GM23338 (cell line): ENCODE measurements at regions not wholly inside any gene's neighbourhood (a gene's known extent, or its start where the extent isn't known, plus 50 kb on each side); places are given as distances from the start of the nearest gene placed in this dataset.

Experiments used
- ATAC-seq: fragments of 200-7000 bp; cut with Tn5 transposase; 3 replicates; pipeline ENCODE4 v1.9.1; 2020
- DNase-seq: peaks from one replicate; pipeline ENCODE4 v3.0.0-alpha.2; 2015; ENCODE audit warnings: low spot score
- H2AFZ ChIP-seq: fragments of 200-600 bp; sonication (generic); 2 replicates; pipeline ENCODE4 v1.8.0; 2016; ENCODE audit warnings: antibody characterized with exemption, mild to moderate bottlenecking, moderate library complexity
- H3F3A ChIP-seq: fragments of 200-600 bp; sonication (generic); replicated peaks from 2 replicates; pipeline ENCODE4 v1.8.0; 2017; ENCODE audit warnings: antibody characterized with exemption, mixed run types, low read depth
- H3K27ac ChIP-seq: fragments of 200-600 bp; sonication (generic); 2 replicates; pipeline ENCODE4 v1.6.1; 2016; ENCODE audit warnings: low read depth
- H3K27me3 ChIP-seq: fragments of 200-600 bp; sonication (generic); 2 replicates; pipeline ENCODE4 v1.8.0; 2016; ENCODE audit warnings: mild to moderate bottlenecking, mixed run types, moderate library complexity; ENCODE audit not compliant: insufficient read depth
- H3K36me3 ChIP-seq: fragments of 200-600 bp; sonication (generic); 2 replicates; pipeline ENCODE4 v1.8.0; 2016; ENCODE audit warnings: mild to moderate bottlenecking; ENCODE audit not compliant: insufficient read depth
- H3K4me1 ChIP-seq: fragments of 200-600 bp; sonication (generic); 2 replicates; pipeline ENCODE4 v1.8.0; 2016; ENCODE audit warnings: mild to moderate bottlenecking, moderate library complexity; ENCODE audit not compliant: insufficient read depth
- H3K4me2 ChIP-seq: fragments of 200-600 bp; sonication (generic); 2 replicates; pipeline ENCODE4 v1.7.1; 2017; ENCODE audit warnings: mixed run types
- H3K4me3 ChIP-seq: fragments of 200-600 bp; sonication (generic); 2 replicates; pipeline ENCODE4 v1.6.1; 2016; ENCODE audit warnings: mixed run types
- H3K79me2 ChIP-seq: fragments of 200-600 bp; sonication (generic); replicated peaks from 2 replicates; pipeline ENCODE4 v1.8.0; 2017; ENCODE audit warnings: mild to moderate bottlenecking; ENCODE audit not compliant: insufficient read depth
- H3K9me2 ChIP-seq: fragments of 200-600 bp; sonication (generic); 2 replicates; pipeline ENCODE4 v1.8.0; 2017; ENCODE audit not compliant: insufficient read depth
- H4K20me1 ChIP-seq: fragments of 200-600 bp; sonication (generic); replicated peaks from 2 replicates; pipeline ENCODE4 v1.8.0; 2017; ENCODE audit warnings: mild to moderate bottlenecking; ENCODE audit not compliant: insufficient read depth
- H3K27ac Mint-ChIP-seq: 2 replicates; pipeline ENCODE4 v1.8.0; 2020; ENCODE audit warnings: inconsistent platforms, mild to moderate bottlenecking, moderate library complexity, mixed read lengths
- H3K27me3 Mint-ChIP-seq: 3 replicates; pipeline ENCODE4 v1.8.0; 2022; ENCODE audit warnings: low read depth, mild to moderate bottlenecking, moderate library complexity, mixed read lengths, inconsistent platforms; ENCODE audit not compliant: insufficient read depth, poor library complexity
- H3K36me3 Mint-ChIP-seq: 3 replicates; pipeline ENCODE4 v1.8.0; 2021; ENCODE audit warnings: low read depth, mild to moderate bottlenecking, inconsistent platforms, moderate library complexity, mixed read lengths
- H3K4me1 Mint-ChIP-seq: 3 replicates; pipeline ENCODE4 v1.8.0; 2020; ENCODE audit warnings: mild to moderate bottlenecking, inconsistent platforms, mixed read lengths
- H3K4me3 Mint-ChIP-seq: 3 replicates; pipeline ENCODE4 v1.8.0; 2021; ENCODE audit warnings: moderate library complexity, mild to moderate bottlenecking, inconsistent platforms, mixed read lengths
- H3K9me3 Mint-ChIP-seq: 3 replicates; pipeline ENCODE4 v1.8.0; 2020; ENCODE audit warnings: moderate library complexity, mild to moderate bottlenecking, inconsistent platforms, mixed read lengths
- CREB1 ChIP-seq: fragments of 250-450 bp; sonication (Bioruptor Pico); IDR thresholded peaks from 2 replicates; pipeline ENCODE4 v1.5.0; 2020; ENCODE audit warnings: low read depth, mild to moderate bottlenecking, moderate library complexity
- ETS1 ChIP-seq: IDR thresholded peaks from 2 replicates; pipeline ENCODE4 v1.6.1; 2016; ENCODE audit warnings: antibody characterized with exemption
- EZH2 ChIP-seq: fragments of 200-600 bp; sonication (generic); IDR thresholded peaks from one replicate; pipeline ENCODE4 v1.8.0; 2017; ENCODE audit warnings: antibody characterized with exemption, mild to moderate bottlenecking, low read depth; ENCODE audit not compliant: unreplicated experiment
- JUNB ChIP-seq: IDR thresholded peaks from one replicate; pipeline ENCODE4 v1.6.1; 2016; ENCODE audit warnings: antibody characterized with exemption; ENCODE audit not compliant: unreplicated experiment
- NANOG ChIP-seq: IDR thresholded peaks from 2 replicates; pipeline ENCODE4 v1.6.1; 2016; ENCODE audit warnings: antibody characterized with exemption, borderline replicate concordance
- POLR2AphosphoS5 ChIP-seq: IDR thresholded peaks from 2 replicates; pipeline ENCODE4 v1.6.1; 2016; ENCODE audit warnings: antibody characterized with exemption, low read depth
- STAT1 ChIP-seq: IDR thresholded peaks from one replicate; pipeline ENCODE4 v1.6.1; 2016; ENCODE audit warnings: antibody characterized with exemption; ENCODE audit not compliant: unreplicated experiment
- ZNF114 ChIP-seq: fragments of 250-450 bp; sonication (Bioruptor Pico); IDR thresholded peaks from 2 replicates; pipeline ENCODE4 v1.5.0; 2020; ENCODE audit warnings: mild to moderate bottlenecking, moderate library complexity
- ZNF331 ChIP-seq: fragments of 250-450 bp; sonication (Bioruptor Pico); IDR thresholded peaks from 2 replicates; pipeline ENCODE4 v1.5.0; 2020; ENCODE audit warnings: low read depth, mild to moderate bottlenecking, moderate library complexity
- ZNF462 ChIP-seq: fragments of 250-450 bp; sonication (Bioruptor Pico); IDR thresholded peaks from 2 replicates; pipeline ENCODE4 v1.5.0; 2020; ENCODE audit warnings: mild to moderate bottlenecking, moderate library complexity
- TF ChIP-seq, protein P1 (sequence below), 2 experiments: fragments of 200-600 bp in 1 of 2; sonication (generic) in 1 of 2; conservative IDR thresholded peaks; 2 replicates each; pipeline versions ENCODE4 v1.5.1 to v1.6.1; 2016 to 2017; ENCODE audit warnings: antibody characterized with exemption in 2 of 2, low read depth in 2 of 2, mild to moderate bottlenecking in 2 of 2, moderate library complexity in 1 of 2

DNA sequence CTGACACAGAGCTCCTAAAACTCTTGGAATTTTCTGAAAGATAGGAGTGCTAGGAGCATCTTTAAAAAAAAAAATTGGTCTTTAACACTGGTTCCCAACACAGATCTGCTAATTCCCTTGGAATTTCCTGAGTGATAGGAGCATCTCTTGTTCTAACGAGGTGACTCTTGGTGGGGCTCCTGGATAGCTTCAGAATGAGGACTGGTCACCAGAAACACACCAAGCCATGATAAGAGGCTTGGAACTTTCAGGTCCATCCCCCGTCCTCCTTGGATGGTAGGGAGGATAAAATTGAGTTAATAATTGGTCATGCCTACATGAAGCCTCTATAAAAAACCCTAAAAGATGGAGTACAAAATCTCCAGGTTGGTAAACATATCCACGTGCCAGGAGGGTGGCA, 64.5 kb upstream of the LDLRAD3 start:
- Histone ChIP-seq H2AFZ (no peak overlapping the region), H3K36me3 (no peaks in the 10 kb centered on the region), H3K9me2 (no peaks in the 10 kb centered on the region), H3K4me3 (no peak overlapping the region), H3K4me2 (no peak overlapping the region), H3K79me2 (no peaks in the 10 kb centered on the region), H3K4me1 (no peaks in the 10 kb centered on the region; the same call in 1 of the 2 replicates), H4K20me1 (no peaks in the 10 kb centered on the region), H3K27ac (no peak overlapping the region), H3F3A (no peaks in the 10 kb centered on the region), H3K27me3 (no peaks in the 10 kb centered on the region)
- H3K27me3 Mint-ChIP-seq, result no peaks in the 10 kb centered on the region
- DNase-seq (no peak), ATAC-seq (no peak)
- H3K4me1 Mint-ChIP-seq, result peaks cover 7% of the 10 kb centered on the region; the same call in 2 of the 3 replicates
- H3K36me3 Mint-ChIP-seq, result no peaks in the 10 kb centered on the region
- H3K27ac Mint-ChIP-seq, result no peak overlapping the region
- no peak for TF ChIP-seq NANOG
- TF ChIP-seq STAT1, result no peak
- no peak for TF ChIP-seq ZNF331 (CRISPR knock-in tag)
- TF ChIP-seq ETS1, result no peak
- TF ChIP-seq POLR2AphosphoS5, result no peak
- TF ChIP-seq CREB1 (CRISPR knock-in tag), result no peak
- TF ChIP-seq, protein P1, sequence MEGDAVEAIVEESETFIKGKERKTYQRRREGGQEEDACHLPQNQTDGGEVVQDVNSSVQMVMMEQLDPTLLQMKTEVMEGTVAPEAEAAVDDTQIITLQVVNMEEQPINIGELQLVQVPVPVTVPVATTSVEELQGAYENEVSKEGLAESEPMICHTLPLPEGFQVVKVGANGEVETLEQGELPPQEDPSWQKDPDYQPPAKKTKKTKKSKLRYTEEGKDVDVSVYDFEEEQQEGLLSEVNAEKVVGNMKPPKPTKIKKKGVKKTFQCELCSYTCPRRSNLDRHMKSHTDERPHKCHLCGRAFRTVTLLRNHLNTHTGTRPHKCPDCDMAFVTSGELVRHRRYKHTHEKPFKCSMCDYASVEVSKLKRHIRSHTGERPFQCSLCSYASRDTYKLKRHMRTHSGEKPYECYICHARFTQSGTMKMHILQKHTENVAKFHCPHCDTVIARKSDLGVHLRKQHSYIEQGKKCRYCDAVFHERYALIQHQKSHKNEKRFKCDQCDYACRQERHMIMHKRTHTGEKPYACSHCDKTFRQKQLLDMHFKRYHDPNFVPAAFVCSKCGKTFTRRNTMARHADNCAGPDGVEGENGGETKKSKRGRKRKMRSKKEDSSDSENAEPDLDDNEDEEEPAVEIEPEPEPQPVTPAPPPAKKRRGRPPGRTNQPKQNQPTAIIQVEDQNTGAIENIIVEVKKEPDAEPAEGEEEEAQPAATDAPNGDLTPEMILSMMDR (conservative IDR thresholded peaks at IDR 0.05; ENCODE audit: low read depth in 2 of 2), result no peak
- H3K9me3 Mint-ChIP-seq, result no peaks in the 10 kb centered on the region
- H3K4me3 Mint-ChIP-seq, result no peak overlapping the region

GRCh38 chr11:35886759-35887158, 57.1 kb upstream of the LDLRAD3 start:
- Histone ChIP-seq H2AFZ (no peak overlapping the region), H3K9me2 (no peaks in the 10 kb centered on the region), H3K4me2 (no peak overlapping the region), H3F3A (no peaks in the 10 kb centered on the region), H4K20me1 (no peaks in the 10 kb centered on the region), H3K36me3 (no peaks in the 10 kb centered on the region), H3K27ac (no peak overlapping the region), H3K79me2 (no peaks in the 10 kb centered on the region), H3K4me3 (no peak overlapping the region), H3K4me1 (no peaks in the 10 kb centered on the region; the same call in 1 of the 2 replicates), H3K27me3 (no peaks in the 10 kb centered on the region)
- H3K27ac Mint-ChIP-seq, result no peak overlapping the region
- H3K36me3 Mint-ChIP-seq, result no peaks in the 10 kb centered on the region; the same call in 2 of the 3 replicates
- H3K4me1 Mint-ChIP-seq, result peaks cover 10% of the 10 kb centered on the region; the same call in 2 of the 3 replicates
- peaks cover 2% of the 10 kb centered on the region for H3K27me3 Mint-ChIP-seq
- ATAC-seq (no peak), DNase-seq (no peak)
- H3K9me3 Mint-ChIP-seq, result no peaks in the 10 kb centered on the region; the same call in 2 of the 3 replicates
- H3K4me3 Mint-ChIP-seq, result no peak overlapping the region
- TF ChIP-seq ZNF462 (CRISPR knock-in tag) (no peak), ZNF114 (CRISPR knock-in tag) (no peak), CREB1 (CRISPR knock-in tag) (no peak), ZNF331 (CRISPR knock-in tag) (no peak), ETS1 (no peak), EZH2 (no peak), JUNB (no peak)
